HG03342 (cell line): ENCODE measurements at regions not wholly inside any gene's neighbourhood (a gene's known extent, or its start where the extent isn't known, plus 50 kb on each side); places are given as distances from the start of the nearest gene placed in this dataset.
"Not testable (repeated sequence)": the region's sequence is repeated elsewhere in the genome, so short reads cannot be mapped to it uniquely, and the experiment has no call there.

ENCODE experiments used
- ATAC-seq: cut with Tn5 transposase; IDR thresholded peaks from one replicate; pipeline ENCODE4 v1.9.1; 2021; ENCODE audit warnings: mild to moderate bottlenecking, moderate library complexity; ENCODE audit not compliant: unreplicated experiment

DNA sequence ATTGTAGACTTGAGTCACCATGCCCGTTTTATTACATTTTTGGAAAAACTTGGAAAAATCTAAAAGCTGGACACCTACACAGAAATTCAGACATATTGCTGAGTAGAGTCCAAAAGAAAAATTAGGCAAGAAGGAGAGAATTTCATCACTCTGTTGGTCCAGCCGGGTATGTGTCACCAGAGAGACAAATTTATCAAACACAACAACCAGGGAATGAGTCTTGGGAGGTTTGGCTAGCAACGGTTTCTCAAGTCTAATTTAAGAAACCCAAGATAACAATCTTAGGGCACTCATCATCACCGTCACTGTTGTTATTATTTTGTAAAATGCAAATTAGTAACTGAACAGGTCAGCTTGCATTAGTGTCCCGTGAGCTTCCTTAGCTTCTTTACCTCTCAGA lies 197.5 kb upstream of the C2CD4B start:
- ATAC-seq = no peak

DNA sequence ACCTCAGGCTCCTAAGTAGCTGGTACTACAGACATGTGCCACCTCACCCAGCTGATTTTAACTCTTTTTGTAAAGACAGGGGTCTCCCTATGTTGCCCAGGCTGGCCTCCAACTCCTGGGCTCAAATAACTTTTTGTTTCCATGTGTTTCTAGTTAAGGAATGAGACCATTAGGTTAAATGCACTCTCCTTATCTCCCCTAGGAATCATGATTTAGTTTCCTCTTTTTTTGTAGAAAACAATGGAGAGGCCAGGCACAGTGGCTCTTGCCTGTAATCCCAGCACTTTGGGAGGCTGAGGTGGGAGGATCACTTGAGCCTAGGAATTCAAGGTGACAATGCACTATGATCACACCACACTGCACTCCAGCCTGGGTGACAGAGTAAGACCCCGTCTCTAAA lies 198.8 kb upstream of the C2CD4B start:
- ATAC-seq = no peak

DNA sequence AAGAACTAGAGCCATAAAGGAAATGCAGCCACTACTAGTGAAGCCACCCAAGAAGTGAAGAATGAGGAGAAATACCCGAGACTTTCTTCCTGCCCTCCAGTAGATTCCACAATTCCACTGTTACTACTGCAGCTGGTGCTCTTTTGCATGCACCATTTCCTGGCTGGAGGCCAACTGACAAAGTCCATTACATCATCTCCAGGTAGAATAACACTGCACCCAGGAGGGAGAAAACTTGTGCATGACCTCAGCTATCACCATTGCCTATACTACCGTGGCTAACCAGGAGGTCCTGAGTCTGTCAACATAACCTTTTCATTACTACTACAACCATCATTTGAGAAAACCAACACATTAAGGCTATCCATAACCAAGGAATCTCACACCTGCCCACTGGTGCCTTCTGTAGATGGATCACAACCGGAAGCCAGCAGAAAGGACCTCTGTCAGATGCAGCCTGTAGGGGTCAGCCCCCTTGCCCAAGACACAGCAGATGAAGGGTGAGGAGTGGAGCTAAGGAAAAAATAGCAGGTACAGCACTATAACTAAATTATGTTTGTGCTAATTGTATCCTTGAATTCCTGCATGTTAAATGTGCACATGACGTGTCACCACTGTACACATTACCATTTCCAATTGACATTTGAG lies 200.8 kb upstream of the C2CD4B start:
- ATAC-seq = no peak

DNA sequence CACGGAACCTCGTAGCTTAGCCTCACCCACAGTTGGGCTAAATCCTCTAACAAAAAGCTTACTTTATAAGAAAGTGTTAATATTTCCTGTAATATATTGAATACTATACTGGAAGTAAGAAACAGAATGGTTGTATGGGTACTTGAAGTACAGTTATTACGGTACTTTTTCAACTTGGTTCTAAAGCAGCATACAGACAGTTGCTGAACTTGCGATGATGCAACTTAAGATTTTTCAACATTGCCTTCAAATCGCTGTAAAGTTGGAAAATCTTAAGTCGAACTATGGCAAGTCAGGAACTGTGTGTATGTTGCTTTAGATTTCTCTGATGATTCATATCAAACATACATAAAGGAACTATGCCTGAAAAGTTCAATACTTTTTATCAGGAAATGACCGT lies 204.4 kb upstream of the C2CD4B start:
- no peak for ATAC-seq

DNA sequence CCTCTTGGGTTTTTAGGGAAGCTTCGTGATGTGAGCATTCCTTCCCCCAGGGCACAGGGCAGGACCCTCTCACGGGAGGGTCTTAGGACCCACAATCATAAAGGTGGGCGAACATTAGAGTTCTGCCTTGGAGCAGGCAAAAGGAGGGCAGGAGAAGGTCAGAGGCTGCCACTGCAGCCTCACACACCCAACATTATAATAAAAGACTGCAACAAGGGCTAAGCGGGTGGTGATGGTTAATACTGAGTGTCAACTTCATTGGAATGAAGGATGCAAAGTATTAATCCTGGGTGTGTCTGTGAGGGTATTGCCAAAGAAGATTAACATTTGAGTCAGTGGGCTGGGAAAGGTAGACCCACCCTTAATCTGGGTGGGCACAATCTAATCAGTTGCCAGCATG lies 206.6 kb upstream of the C2CD4B start:
- ATAC-seq = not testable (repeated sequence)

DNA sequence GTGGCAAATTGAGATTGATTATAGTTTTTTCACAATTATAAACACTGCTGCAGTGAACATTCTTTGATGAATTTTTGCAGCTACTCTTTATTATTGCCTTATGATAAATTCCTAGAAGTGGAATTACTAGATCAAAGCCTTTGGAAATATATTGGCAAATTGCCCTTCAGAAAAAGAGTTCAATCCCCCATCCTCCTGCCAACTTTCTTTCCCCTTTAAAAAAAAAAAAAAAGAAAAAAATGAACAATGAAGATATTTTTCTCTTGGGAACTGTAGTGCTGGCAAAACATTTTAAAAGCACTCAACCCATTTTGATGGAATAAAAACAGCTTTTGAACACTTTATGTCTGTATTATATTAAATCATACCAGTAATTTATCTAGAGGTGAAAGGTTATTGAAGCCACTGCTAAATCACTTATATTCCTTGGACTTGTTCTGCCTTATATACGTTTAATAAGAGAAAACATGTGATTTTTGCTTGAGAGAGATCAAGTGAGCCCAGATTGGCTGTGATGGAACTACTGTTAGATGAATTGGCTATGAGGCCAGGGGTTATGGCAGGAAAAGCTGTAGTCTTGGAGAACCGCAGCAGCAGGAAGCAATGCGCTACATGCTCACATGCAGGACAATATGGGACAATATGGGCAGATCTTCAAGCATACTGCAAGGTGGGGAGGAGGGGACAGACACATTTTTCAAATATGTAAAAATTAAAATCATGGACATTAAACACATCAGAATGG lies 212.8 kb upstream of the C2CD4B start:
- no peak for ATAC-seq

DNA sequence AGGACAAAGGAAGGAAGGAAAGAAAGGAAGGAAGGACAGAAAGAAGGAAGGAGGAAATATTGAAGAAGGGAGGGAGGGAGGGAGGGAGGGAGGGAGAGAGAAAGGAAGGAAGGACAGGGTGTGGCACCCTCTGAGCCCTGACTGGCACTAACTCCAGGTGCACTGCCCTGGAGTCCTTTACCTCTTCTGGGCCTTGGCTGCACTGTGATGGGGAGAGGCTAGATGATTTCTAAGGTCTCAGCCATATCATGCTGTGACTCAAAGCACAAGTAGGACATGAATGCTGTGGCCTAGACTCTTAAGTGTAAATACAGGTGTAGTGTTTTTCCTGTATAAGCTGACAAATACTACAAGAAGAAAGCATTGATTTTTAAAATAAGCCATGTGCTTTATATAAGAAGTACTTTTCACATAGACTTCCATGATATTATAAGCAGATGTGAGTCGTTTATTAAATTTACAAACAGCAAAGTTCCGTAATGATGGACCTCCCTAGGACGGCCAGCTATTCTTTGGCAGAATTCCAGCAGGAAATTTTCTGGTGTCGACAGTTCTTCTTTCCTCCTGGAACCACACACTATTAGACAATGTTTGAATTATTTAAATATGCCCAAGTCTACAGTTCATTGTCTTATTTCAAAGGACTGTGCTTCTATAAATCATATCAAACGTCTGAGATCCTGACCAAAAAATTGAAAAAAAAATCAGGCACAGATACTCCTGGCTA lies 213.8 kb upstream of the C2CD4B start:
- no peak for ATAC-seq

DNA sequence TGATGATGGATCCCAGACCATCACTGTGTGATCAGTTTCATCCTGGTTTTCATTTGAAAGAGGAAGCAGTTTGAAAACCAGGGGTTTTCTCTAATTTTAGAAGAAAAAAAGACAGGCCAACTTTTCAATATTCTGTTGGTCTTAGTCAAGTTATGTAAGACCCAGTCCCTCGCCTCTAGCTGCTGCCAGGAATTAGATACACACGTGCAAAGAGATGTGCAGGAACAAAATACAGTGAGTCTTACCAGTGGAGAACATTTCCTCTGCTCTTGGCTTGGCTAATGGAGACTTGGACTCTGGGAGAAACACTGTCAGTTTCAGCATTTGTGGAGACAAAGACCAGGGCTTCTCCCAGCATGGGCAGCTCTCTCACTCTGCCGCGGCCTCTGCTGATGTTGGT lies 214.9 kb upstream of the C2CD4B start:
- no peak for ATAC-seq

DNA sequence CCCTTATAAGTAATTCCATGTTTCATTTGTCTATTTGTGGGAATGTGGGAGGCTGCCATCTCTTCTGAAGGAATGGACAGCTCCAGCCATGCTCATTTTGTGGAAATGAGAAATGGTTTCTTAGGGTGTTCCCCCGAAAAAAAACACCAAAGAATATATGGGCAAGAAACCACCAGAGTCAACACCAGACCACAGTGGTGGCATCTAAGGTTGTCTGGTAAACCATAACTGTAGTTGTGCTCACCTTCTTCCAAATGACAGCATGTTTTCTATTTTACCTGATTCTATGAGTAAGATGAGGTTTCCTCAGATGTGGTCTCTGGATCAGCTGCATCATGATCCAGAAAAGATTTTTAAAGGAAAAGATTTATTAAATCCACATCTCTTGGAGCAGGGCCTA lies 217.0 kb upstream of the C2CD4B start:
- no peak for ATAC-seq

DNA sequence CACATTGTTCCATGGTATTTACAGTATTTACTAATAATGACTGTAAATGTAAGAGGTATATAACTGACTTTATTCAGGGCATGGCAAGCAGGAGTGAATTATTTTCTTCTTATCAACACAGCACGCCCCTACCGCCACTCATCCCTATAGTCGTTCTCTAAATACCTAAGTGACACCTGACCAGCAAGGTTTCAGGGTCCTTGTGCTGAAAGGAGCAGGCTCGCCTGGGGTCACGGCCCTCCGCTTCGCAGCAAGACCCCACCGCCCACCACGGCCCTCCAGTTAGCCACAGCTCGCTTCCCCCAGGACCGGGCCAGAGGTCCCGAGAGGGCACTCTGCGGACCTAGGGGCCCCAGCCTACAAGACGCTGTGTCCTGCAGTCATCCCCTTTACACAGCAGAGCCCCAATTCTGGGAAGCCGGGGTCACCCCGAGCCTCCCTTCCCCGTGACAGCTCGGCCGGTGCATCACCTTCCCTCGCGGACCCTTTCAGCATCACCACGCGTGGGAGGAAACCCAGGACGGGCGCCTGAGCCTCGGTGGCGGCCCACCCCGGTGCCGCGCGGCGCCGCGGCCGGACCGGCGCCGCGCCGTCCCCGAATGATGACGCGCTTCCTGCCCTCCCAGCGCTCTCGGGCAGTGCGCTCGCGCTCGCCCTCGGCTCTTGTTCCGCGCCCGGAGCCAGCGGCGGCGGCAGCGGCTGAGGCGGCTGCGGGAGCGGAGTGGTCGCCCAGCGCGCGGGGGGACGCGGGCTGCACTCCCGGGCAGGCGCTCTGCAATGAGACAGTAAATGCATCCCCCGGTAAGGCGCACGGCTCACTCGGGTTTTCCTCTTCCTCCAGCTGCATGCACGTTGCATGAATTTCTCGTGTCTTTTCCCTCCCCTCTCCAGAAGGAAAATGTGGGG lies 225.1 kb upstream of the C2CD4B start, which contains the start of gene TLN2:
TLN2 (plus strand) TSS at position 666 of the 906 bp plus-strand sequence.
- peak; percentile 88 for ATAC-seq

DNA sequence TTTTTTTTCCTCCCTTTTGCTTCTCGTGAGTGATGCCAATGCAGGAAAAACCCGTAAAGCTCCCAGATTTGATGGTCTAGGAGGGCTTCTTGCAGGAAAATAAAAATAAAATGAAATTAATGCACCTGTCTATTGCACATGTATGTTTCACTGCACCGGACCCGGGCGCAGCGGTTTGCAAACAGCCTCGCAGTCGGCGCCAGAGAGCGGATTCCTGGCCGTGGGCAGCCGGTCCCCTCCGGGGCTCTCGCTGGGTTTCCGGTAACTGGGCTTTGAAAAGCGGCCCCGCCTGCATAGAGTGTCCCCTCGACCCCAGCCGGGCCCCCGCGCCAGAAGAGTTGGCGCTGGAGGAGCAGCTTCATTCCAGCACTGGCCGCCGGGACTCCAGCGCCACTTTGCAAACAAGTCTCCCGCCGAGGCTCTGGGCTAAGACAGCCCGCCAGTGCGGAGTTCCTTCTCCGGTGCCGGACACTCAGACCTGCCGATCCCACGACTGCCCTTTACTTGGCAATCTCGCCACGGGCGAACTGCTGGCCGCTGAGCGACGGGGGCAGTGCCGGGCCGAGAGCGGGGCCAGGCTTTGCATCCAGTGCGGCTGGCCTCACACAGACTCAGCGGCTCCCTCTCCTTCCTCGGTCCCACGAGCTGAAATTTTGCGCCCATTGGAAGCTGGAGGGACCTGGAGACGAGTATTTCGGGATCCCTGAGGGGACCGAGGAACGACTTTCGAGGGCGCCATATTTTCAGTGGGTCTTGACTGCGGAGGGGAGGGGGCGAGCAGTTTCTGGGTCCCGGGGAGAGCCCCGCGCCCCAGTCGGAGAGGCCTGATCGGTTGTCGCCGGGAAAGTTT lies 225.9 kb upstream of the C2CD4B start:
- ATAC-seq = peak; percentile 24

DNA sequence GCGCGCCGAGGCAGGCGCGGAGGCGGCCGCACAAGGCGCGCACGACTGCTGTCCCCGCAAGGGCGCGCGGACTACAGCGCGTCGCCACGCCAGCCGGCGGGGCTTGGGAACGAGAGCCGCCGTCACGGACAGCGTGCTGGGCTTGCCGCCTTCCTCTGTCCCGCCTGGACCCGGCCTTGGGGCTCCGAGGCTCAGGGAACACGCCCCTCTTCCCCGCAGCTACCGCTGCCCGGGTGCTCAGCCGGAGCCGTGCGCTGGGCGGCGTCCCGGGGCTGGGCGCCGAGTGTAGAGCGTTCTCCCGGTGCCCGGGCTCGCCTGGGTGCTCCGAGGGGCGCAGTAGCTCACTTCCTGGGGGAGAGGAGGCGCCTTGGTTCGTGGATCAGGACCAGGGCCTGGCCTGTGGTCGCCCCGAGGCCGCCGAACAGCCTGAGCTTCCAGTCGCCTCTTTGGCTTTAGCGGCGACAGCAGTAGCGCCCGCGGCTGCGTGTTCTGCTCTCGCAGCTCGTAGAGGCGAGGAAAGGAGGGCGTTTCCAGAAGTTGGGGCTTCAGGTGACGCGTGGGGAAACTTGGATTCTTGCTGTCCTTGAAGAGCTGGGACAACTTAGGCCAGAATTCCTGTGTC lies 226.7 kb upstream of the C2CD4B start:
- ATAC-seq = no peak

DNA sequence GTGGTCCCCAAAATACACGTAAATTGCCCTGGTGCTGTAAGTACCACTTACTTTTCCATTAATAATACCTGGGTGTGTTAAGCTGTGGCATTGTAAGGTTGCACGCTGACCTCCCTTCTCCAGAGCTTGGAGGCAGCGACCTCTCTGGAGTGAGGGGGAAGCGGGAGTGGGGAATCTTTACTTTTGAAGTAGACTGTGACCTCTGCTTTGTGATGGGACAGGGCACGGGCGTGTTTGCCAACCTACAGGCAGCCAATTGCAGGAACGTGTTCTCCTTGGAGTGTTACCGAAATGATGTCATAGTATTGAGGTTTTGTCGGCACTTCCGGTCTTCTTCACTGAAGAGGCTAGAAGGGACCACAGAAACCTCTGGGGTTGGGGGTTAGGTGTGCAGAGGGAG lies 227.3 kb upstream of the C2CD4B start:
- no peak for ATAC-seq

DNA sequence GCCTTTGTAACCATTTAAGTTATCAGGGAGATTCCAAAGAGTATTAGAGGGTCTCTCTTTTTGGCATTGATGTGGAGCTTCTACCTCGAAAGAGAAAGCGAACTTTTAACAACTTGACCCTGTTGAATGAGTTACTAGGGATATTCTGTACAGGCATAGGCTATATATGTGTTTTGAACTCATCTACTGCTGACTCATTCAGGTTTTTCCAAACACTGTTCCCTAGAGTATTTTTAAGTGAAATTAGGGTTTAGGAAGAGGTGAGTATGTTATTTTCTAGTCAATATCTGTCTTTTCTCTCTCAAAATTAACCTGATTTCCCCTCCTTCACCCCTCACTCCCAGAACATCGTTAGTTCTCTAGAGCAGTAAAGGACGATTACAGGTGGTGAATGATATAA lies 228.1 kb upstream of the C2CD4B start:
- ATAC-seq = no peak

DNA sequence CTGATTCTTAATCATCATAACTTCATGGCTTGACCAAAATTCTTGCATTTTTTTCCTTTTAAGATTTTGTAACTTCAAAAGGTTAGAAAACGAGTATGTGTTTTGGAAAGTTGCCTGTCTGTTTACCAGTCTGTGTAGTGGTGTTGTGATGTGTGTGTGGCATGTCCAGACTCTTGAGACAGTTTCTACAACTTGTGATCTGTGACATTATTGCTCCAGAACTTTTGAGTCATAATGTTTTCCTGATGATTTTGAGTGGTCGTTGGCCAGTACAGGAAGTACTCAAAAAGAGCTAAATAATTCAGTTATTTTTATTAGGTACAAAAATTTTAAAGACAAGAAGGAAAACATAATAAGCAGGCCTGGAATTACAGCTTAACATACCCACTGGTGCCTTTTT lies 229.0 kb upstream of the C2CD4B start:
- no peak for ATAC-seq

DNA sequence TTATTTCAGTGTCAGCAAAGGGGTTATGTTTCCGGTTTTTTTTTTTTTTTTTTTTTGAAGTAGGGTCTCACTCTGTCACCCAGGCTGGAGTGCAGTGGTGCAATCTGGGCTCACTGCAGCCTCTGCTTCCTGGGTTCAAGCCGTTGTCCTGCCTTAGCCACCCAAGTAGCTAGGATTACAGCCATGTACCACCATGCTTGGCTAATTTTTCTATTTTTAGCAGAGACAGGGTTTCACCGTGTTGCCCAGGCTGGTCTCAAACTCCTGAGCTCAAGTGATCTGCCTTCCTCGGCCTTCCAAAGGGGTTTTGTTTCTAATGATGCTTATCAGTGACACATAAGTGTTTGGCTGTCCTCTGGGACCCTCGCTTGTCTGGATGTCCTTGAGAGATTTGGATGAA lies 235.7 kb upstream of the C2CD4B start:
- ATAC-seq = no peak

DNA sequence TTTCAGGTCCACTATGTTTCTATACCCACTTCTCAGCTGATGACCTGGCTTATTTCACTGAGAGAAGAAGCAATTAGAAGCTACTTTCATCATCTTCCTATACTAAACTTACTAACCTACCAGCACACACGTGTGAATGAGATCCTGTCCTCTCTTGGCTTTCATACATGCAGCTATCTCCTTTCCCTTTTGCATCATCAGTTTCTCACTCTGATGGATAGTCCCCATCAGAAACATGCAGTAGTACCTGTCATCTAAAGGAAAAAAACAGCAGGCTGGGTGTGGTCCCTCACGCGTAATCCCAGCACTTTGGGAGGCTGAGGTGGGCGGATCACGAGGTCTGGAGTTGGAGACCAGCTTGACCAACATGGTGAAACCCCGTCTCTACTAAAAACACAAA lies 237.6 kb upstream of the C2CD4B start:
- ATAC-seq = no peak

DNA sequence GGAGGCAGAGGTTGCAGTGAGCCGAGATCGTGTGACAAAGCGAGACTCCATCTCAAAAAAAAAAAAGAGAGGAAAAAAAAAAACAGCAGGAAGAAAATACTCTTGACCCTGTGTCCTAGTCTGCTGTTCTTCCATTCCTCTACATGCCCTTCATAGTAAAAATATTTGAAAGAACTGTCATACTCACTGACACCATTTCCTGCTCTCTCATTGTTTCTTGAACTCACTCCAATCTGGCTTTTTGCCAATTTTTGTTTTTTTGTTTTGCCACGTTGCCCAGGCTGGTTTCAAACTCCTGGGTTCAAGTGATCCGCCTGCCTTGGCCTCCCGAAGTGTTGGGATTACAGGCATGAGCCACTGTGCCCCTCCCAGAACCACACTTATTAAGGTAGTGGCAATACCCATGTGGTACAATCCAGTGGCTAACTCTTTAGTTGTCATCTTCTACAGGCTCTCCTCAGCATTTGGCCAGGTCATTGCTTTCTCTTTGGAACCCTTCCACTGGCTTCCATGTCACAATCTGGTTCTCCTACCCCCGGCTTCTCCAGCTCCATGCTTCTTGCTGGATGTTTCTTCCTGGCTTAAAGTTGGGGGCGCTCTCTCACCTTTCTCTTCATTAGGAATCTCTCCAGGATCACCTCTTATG lies 238.2 kb upstream of the C2CD4B start:
- no peak for ATAC-seq
